Astrocyte (in vitro differentiated cells and primary cell): ENCODE measurements at regions not wholly inside any gene's neighbourhood (a gene's known extent, or its start where the extent isn't known, plus 50 kb on each side); places are given as distances from the start of the nearest gene placed in this dataset.

ENCODE experiments used
- DNase-seq: peaks from one replicate; pipeline ENCODE4 v3.0.0-alpha.2; 2010; ENCODE audit warnings: low read depth
- FAIRE-seq: peaks from 2 replicates; lab custom pipeline; 2011; peaks lifted over from hg19 to GRCh38; lab: Jason Lieb, UNC
- H2AFZ ChIP-seq: 2 replicates; pipeline ENCODE4 v1.6.0; 2012; ENCODE audit warnings: low read depth, low read length, inconsistent platforms
- H3K27ac ChIP-seq: 2 replicates; pipeline ENCODE4 v1.5.1; 2011; ENCODE audit warnings: low read depth, low read length, inconsistent platforms
- H3K27me3 ChIP-seq: 2 replicates; pipeline ENCODE4 v1.6.0; 2011; ENCODE audit warnings: low read length, inconsistent platforms; ENCODE audit not compliant: insufficient read depth
- H3K36me3 ChIP-seq: 2 replicates; pipeline ENCODE4 v1.5.1; 2011; ENCODE audit warnings: low read length, inconsistent platforms; ENCODE audit not compliant: insufficient read depth
- H3K4me1 ChIP-seq: 2 replicates; pipeline ENCODE4 v1.5.1; 2011; ENCODE audit warnings: low read length, inconsistent platforms; ENCODE audit not compliant: insufficient read depth
- H3K4me2 ChIP-seq: 2 replicates; pipeline ENCODE4 v1.6.0; 2012; ENCODE audit warnings: low read length, inconsistent platforms
- H3K4me3 ChIP-seq: 2 replicates; pipeline ENCODE4 v1.5.1; 2011; ENCODE audit warnings: low read depth, mild to moderate bottlenecking, low read length, inconsistent platforms; ENCODE audit not compliant: insufficient read depth
- H3K79me2 ChIP-seq: 2 replicates; pipeline ENCODE4 v1.6.0; 2012; ENCODE audit warnings: mild to moderate bottlenecking, low read length, inconsistent platforms; ENCODE audit not compliant: insufficient read depth
- H3K9ac ChIP-seq: 2 replicates; pipeline ENCODE4 v1.6.0; 2012; ENCODE audit warnings: mild to moderate bottlenecking, low read length, inconsistent platforms
- H3K9me3 ChIP-seq: 2 replicates; pipeline ENCODE4 v1.5.1; 2012; ENCODE audit warnings: low read depth, mild to moderate bottlenecking, low read length, inconsistent platforms; ENCODE audit not compliant: insufficient read depth
- H4K20me1 ChIP-seq: 2 replicates; pipeline ENCODE4 v1.6.0; 2012; ENCODE audit warnings: low read length, inconsistent platforms; ENCODE audit not compliant: insufficient read depth
- H3K27ac Mint-ChIP-seq: one replicate; pipeline ENCODE4 v1.8.0; 2021; ENCODE audit warnings: mild to moderate bottlenecking, mixed read lengths; ENCODE audit not compliant: unreplicated experiment
- H3K27me3 Mint-ChIP-seq: one replicate; pipeline ENCODE4 v1.8.0; 2021; ENCODE audit warnings: low read depth, mixed read lengths; ENCODE audit not compliant: unreplicated experiment
- H3K36me3 Mint-ChIP-seq: one replicate; pipeline ENCODE4 v1.8.0; 2021; ENCODE audit warnings: low read depth, mixed read lengths; ENCODE audit not compliant: unreplicated experiment
- H3K4me1 Mint-ChIP-seq: one replicate; pipeline ENCODE4 v1.8.0; 2021; ENCODE audit warnings: low read depth, mixed read lengths; ENCODE audit not compliant: unreplicated experiment
- H3K4me3 Mint-ChIP-seq: one replicate; pipeline ENCODE4 v1.8.0; 2021; ENCODE audit warnings: mild to moderate bottlenecking, moderate library complexity, mixed read lengths; ENCODE audit not compliant: unreplicated experiment
- H3K9me3 Mint-ChIP-seq: one replicate; pipeline ENCODE4 v1.8.0; 2021; ENCODE audit warnings: mild to moderate bottlenecking, mixed read lengths; ENCODE audit not compliant: unreplicated experiment
- EZH2 ChIP-seq: IDR thresholded peaks from 2 replicates; pipeline ENCODE4 v1.6.1; 2012; ENCODE audit warnings: mild to moderate bottlenecking, low read length, inconsistent platforms; ENCODE audit not compliant: insufficient read depth
- TF ChIP-seq, protein P1 (sequence below): IDR thresholded peaks from 2 replicates; pipeline ENCODE4 v1.5.1; 2011; ENCODE audit warnings: low read depth, mild to moderate bottlenecking, inconsistent platforms, low read length, moderate library complexity; ENCODE audit not compliant: insufficient read depth

DNA sequence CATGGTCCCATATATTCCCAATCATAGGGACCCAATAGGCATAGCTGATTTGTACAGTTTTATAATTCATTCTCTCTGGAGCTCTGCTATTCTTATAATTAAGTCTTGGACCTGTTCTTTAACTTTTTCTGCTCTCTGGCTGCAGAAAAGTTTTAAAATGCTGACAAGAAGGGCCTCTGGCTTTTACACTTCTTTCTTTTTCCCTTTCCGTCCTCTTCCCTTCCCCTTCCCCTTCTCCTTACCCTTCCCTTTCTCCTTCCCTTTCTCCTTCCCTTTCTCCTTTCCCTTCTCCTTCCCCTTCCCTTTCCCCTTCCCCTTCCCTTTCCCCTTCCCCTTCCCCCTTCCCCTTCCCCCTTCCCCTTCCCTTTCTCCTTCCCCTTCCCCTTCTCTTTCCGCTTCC, 101.3 kb upstream of the TPK1 start:
- Mint-ChIP-seq H3K27me3 (peaks cover 3% of the 10 kb centered on the region), H3K4me1 (no peaks in the 10 kb centered on the region), H3K36me3 (no peaks in the 10 kb centered on the region), H3K9me3 (no peaks in the 10 kb centered on the region), H3K4me3 (no peak overlapping the region), H3K27ac (no peak overlapping the region)
- Histone ChIP-seq H2AFZ (no peak overlapping the region), H3K27me3 (no peaks in the 10 kb centered on the region), H3K36me3 (no peaks in the 10 kb centered on the region), H3K27ac (no peak overlapping the region), H3K9me3 (peaks cover 4% of the 10 kb centered on the region), H3K4me2 (no peak overlapping the region), H3K4me1 (no peaks in the 10 kb centered on the region), H3K4me3 (no peak overlapping the region), H3K9ac (no peak overlapping the region), H3K79me2 (no peaks in the 10 kb centered on the region), H4K20me1 (no peaks in the 10 kb centered on the region)
- FAIRE-seq (no peak), DNase-seq (no peak)
- TF ChIP-seq, protein P1, sequence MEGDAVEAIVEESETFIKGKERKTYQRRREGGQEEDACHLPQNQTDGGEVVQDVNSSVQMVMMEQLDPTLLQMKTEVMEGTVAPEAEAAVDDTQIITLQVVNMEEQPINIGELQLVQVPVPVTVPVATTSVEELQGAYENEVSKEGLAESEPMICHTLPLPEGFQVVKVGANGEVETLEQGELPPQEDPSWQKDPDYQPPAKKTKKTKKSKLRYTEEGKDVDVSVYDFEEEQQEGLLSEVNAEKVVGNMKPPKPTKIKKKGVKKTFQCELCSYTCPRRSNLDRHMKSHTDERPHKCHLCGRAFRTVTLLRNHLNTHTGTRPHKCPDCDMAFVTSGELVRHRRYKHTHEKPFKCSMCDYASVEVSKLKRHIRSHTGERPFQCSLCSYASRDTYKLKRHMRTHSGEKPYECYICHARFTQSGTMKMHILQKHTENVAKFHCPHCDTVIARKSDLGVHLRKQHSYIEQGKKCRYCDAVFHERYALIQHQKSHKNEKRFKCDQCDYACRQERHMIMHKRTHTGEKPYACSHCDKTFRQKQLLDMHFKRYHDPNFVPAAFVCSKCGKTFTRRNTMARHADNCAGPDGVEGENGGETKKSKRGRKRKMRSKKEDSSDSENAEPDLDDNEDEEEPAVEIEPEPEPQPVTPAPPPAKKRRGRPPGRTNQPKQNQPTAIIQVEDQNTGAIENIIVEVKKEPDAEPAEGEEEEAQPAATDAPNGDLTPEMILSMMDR, result no peak
- TF ChIP-seq EZH2, result no peak

DNA sequence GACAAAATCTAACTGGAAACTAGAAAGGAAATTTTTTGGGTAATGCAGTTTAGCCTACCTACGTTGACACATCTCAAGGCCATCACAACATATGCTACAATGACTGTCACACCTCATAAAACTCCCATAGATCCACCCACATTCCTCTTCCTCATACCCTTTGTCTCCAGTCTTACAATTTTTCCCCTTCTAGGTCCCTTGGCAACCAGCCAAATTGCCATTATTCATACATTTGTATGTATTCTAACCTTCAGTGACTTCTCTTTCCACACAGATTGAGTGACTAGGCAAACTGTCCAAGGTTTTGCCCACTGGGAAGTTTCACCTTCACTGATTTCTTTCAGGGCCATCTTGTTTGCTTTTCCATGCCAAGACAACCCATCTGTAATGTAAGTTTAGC, 100.5 kb upstream of the TPK1 start:
- no peaks in the 10 kb centered on the region for H4K20me1 ChIP-seq
- FAIRE-seq (no peak), DNase-seq (no peak)
- Mint-ChIP-seq H3K36me3 (no peaks in the 10 kb centered on the region), H3K4me1 (no peaks in the 10 kb centered on the region), H3K4me3 (no peak overlapping the region), H3K27me3 (peaks cover 3% of the 10 kb centered on the region), H3K9me3 (no peaks in the 10 kb centered on the region), H3K27ac (no peak overlapping the region)
- H2AFZ ChIP-seq, result no peak overlapping the region
- H3K9ac ChIP-seq, result no peak overlapping the region
- H3K4me1 ChIP-seq, result no peaks in the 10 kb centered on the region
- peaks cover 4% of the 10 kb centered on the region for H3K9me3 ChIP-seq
- H3K79me2 ChIP-seq, result no peaks in the 10 kb centered on the region
- H3K36me3 ChIP-seq, result no peaks in the 10 kb centered on the region
- no peak overlapping the region for H3K4me3 ChIP-seq
- TF ChIP-seq EZH2, result no peak
- TF ChIP-seq, protein P1, result no peak
- no peaks in the 10 kb centered on the region for H3K27me3 ChIP-seq
- H3K4me2 ChIP-seq, result no peak overlapping the region
- H3K27ac ChIP-seq, result no peak overlapping the region

DNA sequence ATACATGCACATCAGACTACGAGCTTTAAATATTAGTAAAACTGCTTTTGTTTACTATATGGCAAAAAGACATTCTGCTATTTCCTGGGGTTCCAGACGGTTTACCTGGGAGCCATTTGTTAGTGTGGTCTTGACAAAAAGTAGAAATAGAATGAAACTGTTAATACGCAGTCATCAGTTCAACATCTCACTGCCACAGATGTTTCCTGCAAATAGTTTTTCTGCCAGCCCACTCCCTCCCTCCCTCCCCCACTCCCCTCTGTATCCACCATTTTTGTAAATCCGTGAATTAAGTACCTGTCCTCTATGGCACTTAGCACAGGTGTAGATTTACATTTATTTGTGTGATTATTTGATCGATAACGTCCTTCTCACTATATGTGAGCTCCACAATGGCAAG, 74.6 kb upstream of the TPK1 start:
- no peaks in the 10 kb centered on the region for H3K36me3 Mint-ChIP-seq
- H3K4me1 Mint-ChIP-seq, result no peaks in the 10 kb centered on the region

More for the DNA sequence above, 74.6 kb upstream of the TPK1 start:
- Histone ChIP-seq H3K79me2 (no peaks in the 10 kb centered on the region), H3K9ac (no peak overlapping the region), H3K27me3 (no peaks in the 10 kb centered on the region), H3K4me1 (no peaks in the 10 kb centered on the region), H3K36me3 (no peaks in the 10 kb centered on the region), H3K4me3 (no peak overlapping the region), H4K20me1 (no peaks in the 10 kb centered on the region), H2AFZ (no peak overlapping the region), H3K4me2 (no peak overlapping the region), H3K27ac (no peak overlapping the region), H3K9me3 (no peaks in the 10 kb centered on the region)
- no peak for TF ChIP-seq EZH2
- TF ChIP-seq, protein P1, result no peak
- Mint-ChIP-seq H3K9me3 (no peaks in the 10 kb centered on the region), H3K27ac (no peak overlapping the region), H3K27me3 (peaks cover 6% of the 10 kb centered on the region), H3K4me3 (no peak overlapping the region)
- no peak for DNase-seq
- no peak for FAIRE-seq
